Right cardiac atrium (tissue), 5 donors: ENCODE measurements at regions not wholly inside any gene's neighbourhood (a gene's known extent, or its start where the extent isn't known, plus 50 kb on each side); places are given as distances from the start of the nearest gene placed in this dataset.
A peak's percentile ranks its signal among the peaks of the same experiment; 100 is the strongest.

ENCODE experiments used
- ATAC-seq, 2 donors: fragments of 200-7000 bp; cut with Tn5 transposase; one replicate each; pipeline versions ENCODE4 v1.8.0 to v1.9.1; 2020; ENCODE audit warnings: moderate library complexity in 2 of 2, mild to moderate bottlenecking in 1 of 2
- DNase-seq, 3 donors: peaks; one replicate each; pipeline ENCODE4 v3.0.0-alpha.2; 2020
- H3K27ac ChIP-seq: one replicate; pipeline ENCODE4 v1.5.1; 2013; ENCODE audit warnings: mild to moderate bottlenecking, low read length, control low read depth, moderate library complexity
- H3K27me3 ChIP-seq: one replicate; pipeline ENCODE4 v1.6.1; 2013; ENCODE audit not compliant: control insufficient read depth, insufficient read depth
- H3K4me1 ChIP-seq: one replicate; pipeline ENCODE4 v1.6.1; 2013; ENCODE audit warnings: low read length; ENCODE audit not compliant: control insufficient read depth, insufficient read depth
- H3K4me3 ChIP-seq: one replicate; pipeline ENCODE4 v1.5.1; 2013; ENCODE audit warnings: low read length, control low read depth
- H3K9me3 ChIP-seq: one replicate; pipeline ENCODE4 v1.6.1; 2013; ENCODE audit warnings: low read length; ENCODE audit not compliant: control insufficient read depth
- WGBS: extraction: QIAGEN DNeasy Blood & Tissue Kit; methylation state at CpG from one replicate; pipeline ENCODE4 v1.1.7; 2013; 5-methylcytosine and 5-hydroxymethylcytosine counted together
- intact Hi-C, 4 donors: fragments of 100-400 bp; cut with DNase I; formaldehyde crosslinking; loops; one replicate each; pipeline versions ENCODE4 v1.11.0 to v1.14.0; 2022 to 2023
- donor health status: healthy with polysubstance abuse.
- donor health status: DM: no; HTN: yes; CAD: no.
- donor health status: DM: no; HTN: no; CAD: no.
- donor health status: DM: no; HTN: yes; CAD: no; lungs with severe emphysema.
- donor health status: DM: yes; HTN: yes; CAD: no.

GRCh38 chr9:94159069-94159939 lies 75.0 kb downstream of the PTPDC1 start:
- Histone ChIP-seq H3K4me3 (no peak overlapping the region), H3K27ac (peak overlapping the region; percentile 36), H3K9me3 (no peaks in the 10 kb centered on the region), H3K4me1 (no peaks in the 10 kb centered on the region), H3K27me3 (no peaks in the 10 kb centered on the region)
- DNase-seq (no peak), ATAC-seq (no peak)
- intact Hi-C loops, result no loop called here
- 70% methylated on average over 8 of the region's 8 CpGs for WGBS

GRCh38 chr9:94160594-94161501 lies 76.6 kb downstream of the PTPDC1 start:
- H3K27me3 ChIP-seq, result no peaks in the 10 kb centered on the region
- no peaks in the 10 kb centered on the region for H3K9me3 ChIP-seq
- intact Hi-C loops, result no loop called here
- 96% methylated on average over 11 of the region's 11 CpGs for WGBS
- H3K4me3 ChIP-seq, result no peak overlapping the region
- H3K27ac ChIP-seq, result no peak overlapping the region
- ATAC-seq (no peak), DNase-seq (no peak)
- H3K4me1 ChIP-seq, result no peaks in the 10 kb centered on the region

GRCh38 chr9:94161673-94162072 lies 77.4 kb downstream of the PTPDC1 start:
- Histone ChIP-seq H3K27me3 (no peaks in the 10 kb centered on the region), H3K27ac (no peak overlapping the region), H3K4me1 (no peaks in the 10 kb centered on the region), H3K4me3 (no peak overlapping the region), H3K9me3 (no peaks in the 10 kb centered on the region)
- intact Hi-C loops, result no loop called here
- ATAC-seq (no peak), DNase-seq (no peak)
- 93% methylated on average over 8 of the region's 8 CpGs for WGBS

- intact Hi-C loops, result no loop called here
- no peak overlapping the region for H3K4me3 ChIP-seq
These were observed 80.7 kb downstream of the PTPDC1 start for GRCh38 chr9:94164806-94165549.

GRCh38 chr9:94165592-94166235 lies 81.5 kb downstream of the PTPDC1 start:
- WGBS, result 6% methylated on average over 49 of the region's 49 CpGs
- Histone ChIP-seq H3K4me3 (peak overlapping the region; percentile 93), H3K9me3 (no peaks in the 10 kb centered on the region), H3K27me3 (no peaks in the 10 kb centered on the region), H3K27ac (peak overlapping the region; percentile 99), H3K4me1 (peaks cover 2% of the 10 kb centered on the region)
- peak; percentile 98 to 99 (median 99) for DNase-seq
- ATAC-seq, result peak; percentile 97 to 98
- intact Hi-C loops, result no loop called here

More at GRCh38 chr9:94164806-94165549, 80.7 kb downstream of the PTPDC1 start:
- no peaks in the 10 kb centered on the region for H3K9me3 ChIP-seq
- ATAC-seq (no peak), DNase-seq (no peak)
- no peaks in the 10 kb centered on the region for H3K27me3 ChIP-seq
- peaks cover 2% of the 10 kb centered on the region for H3K4me1 ChIP-seq
- H3K27ac ChIP-seq, result peak overlapping the region; percentile 58
- 69% methylated on average over 5 of the region's 5 CpGs for WGBS

GRCh38 chr9:94166236-94166975 lies 82.1 kb downstream of the PTPDC1 start:
- peak overlapping the region; percentile 93 for H3K4me3 ChIP-seq
- intact Hi-C loops, result no loop called here
- H3K27ac ChIP-seq, result peak overlapping the region; percentile 99
- peaks cover 4% of the 10 kb centered on the region for H3K4me1 ChIP-seq
- peak; percentile 98 to 99 (median 99) for DNase-seq
- under 1% methylated on average over 96 of the region's 96 CpGs for WGBS
- H3K27me3 ChIP-seq, result no peaks in the 10 kb centered on the region
- no peaks in the 10 kb centered on the region for H3K9me3 ChIP-seq
- ATAC-seq, result peak; percentile 87 to 88

GRCh38 chr9:94166976-94167346 lies 82.7 kb downstream of the PTPDC1 start:
- H3K4me1 ChIP-seq, result peaks cover 4% of the 10 kb centered on the region
- H3K27ac ChIP-seq, result peak overlapping the region; percentile 81
- no peak for DNase-seq
- no peaks in the 10 kb centered on the region for H3K27me3 ChIP-seq
- no peak for ATAC-seq
- H3K4me3 ChIP-seq, result peak overlapping the region; percentile 93
- no peaks in the 10 kb centered on the region for H3K9me3 ChIP-seq
- intact Hi-C loops, result no loop called here
- WGBS, result under 1% methylated on average over 23 of the region's 23 CpGs

- no peaks in the 10 kb centered on the region for H3K27me3 ChIP-seq
- no peaks in the 10 kb centered on the region for H3K9me3 ChIP-seq
- peaks cover 4% of the 10 kb centered on the region for H3K4me1 ChIP-seq
- ATAC-seq (no peak), DNase-seq (no peak)
- peak overlapping the region; percentile 93 for H3K4me3 ChIP-seq
- intact Hi-C loops, result no loop called here
- WGBS, result 2% methylated on average over 5 of the region's 5 CpGs
- peak overlapping the region; percentile 81 for H3K27ac ChIP-seq
These were observed 83.2 kb downstream of the PTPDC1 start for GRCh38 chr9:94167376-94167890.

- no peaks in the 10 kb centered on the region for H3K27me3 ChIP-seq
These were observed 84.1 kb downstream of the PTPDC1 start for GRCh38 chr9:94168203-94169000.

More at GRCh38 chr9:94168203-94169000, 84.1 kb downstream of the PTPDC1 start:
- Histone ChIP-seq H3K4me3 (peak overlapping the region; percentile 93), H3K4me1 (peaks cover 7% of the 10 kb centered on the region), H3K27ac (no peak overlapping the region), H3K9me3 (no peaks in the 10 kb centered on the region)
- DNase-seq, result no peak
- ATAC-seq, result no peak
- WGBS, result 11% methylated on average over 10 of the region's 10 CpGs
- intact Hi-C loops, result no loop called here
